IPS-NIHi7 (cell line): ENCODE measurements at regions not wholly inside any gene's neighbourhood (a gene's known extent, or its start where the extent isn't known, plus 50 kb on each side); places are given as distances from the start of the nearest gene placed in this dataset.
"Not testable (repeated sequence)": the region's sequence is repeated elsewhere in the genome, so short reads cannot be mapped to it uniquely, and the experiment has no call there.

Experiments
- DNase-seq: peaks from one replicate; pipeline ENCODE4 v3.0.0; 2012; ENCODE audit warnings: mixed read lengths; ENCODE audit errors: extremely low spot score

GRCh38 chr18:42326752-42327151, 371.7 kb downstream of the PIK3C3 start:
- DNase-seq: no peak

GRCh38 chr18:42328931-42329330, 373.9 kb downstream of the PIK3C3 start:
- DNase-seq: no peak

- DNase-seq: no peak
Observed at GRCh38 chr18:42330296-42330695, 375.3 kb downstream of the PIK3C3 start.

- DNase-seq: no peak
Observed at GRCh38 chr18:42333558-42333957, 378.5 kb downstream of the PIK3C3 start.

- DNase-seq: no peak
Observed at GRCh38 chr18:42334931-42335330, 379.9 kb downstream of the PIK3C3 start.

GRCh38 chr18:42336139-42336538, 381.1 kb downstream of the PIK3C3 start:
- no peak for DNase-seq

- not testable (repeated sequence) for DNase-seq
Observed at GRCh38 chr18:42337337-42337736, 382.3 kb downstream of the PIK3C3 start.

- peak; percentile 16 for DNase-seq
Observed at GRCh38 chr18:42338683-42339082, 383.6 kb downstream of the PIK3C3 start.

GRCh38 chr18:42339372-42339771, 384.3 kb downstream of the PIK3C3 start:
- DNase-seq: no peak

GRCh38 chr18:42340423-42341009, 385.5 kb downstream of the PIK3C3 start:
- no peak for DNase-seq

GRCh38 chr18:42341423-42341822, 386.4 kb downstream of the PIK3C3 start:
- DNase-seq: no peak

- DNase-seq: no peak
Observed at GRCh38 chr18:42348722-42349121, 393.7 kb downstream of the PIK3C3 start.

- DNase-seq: peak; percentile 15
Observed at GRCh38 chr18:42351455-42351854, 396.4 kb downstream of the PIK3C3 start.

- no peak for DNase-seq
Observed at GRCh38 chr18:42360716-42361115, 405.7 kb downstream of the PIK3C3 start.

GRCh38 chr18:42363446-42364441, 408.7 kb downstream of the PIK3C3 start:
- DNase-seq: no peak

- DNase-seq: no peak
Observed at GRCh38 chr18:42364766-42365165, 409.7 kb downstream of the PIK3C3 start.

- no peak for DNase-seq
Observed at GRCh38 chr18:42365591-42365990, 410.6 kb downstream of the PIK3C3 start.

- no peak for DNase-seq
Observed at GRCh38 chr18:42373584-42373983, 418.6 kb downstream of the PIK3C3 start.

- DNase-seq: no peak
Observed at GRCh38 chr18:42374961-42375360, 419.9 kb downstream of the PIK3C3 start.

GRCh38 chr18:42378854-42379253, 423.8 kb downstream of the PIK3C3 start:
- DNase-seq: not testable (repeated sequence)

GRCh38 chr18:42381236-42381635, 426.2 kb downstream of the PIK3C3 start:
- DNase-seq: not testable (repeated sequence)

GRCh38 chr18:42392416-42392815, 437.4 kb downstream of the PIK3C3 start:
- no peak for DNase-seq

- DNase-seq: no peak
Observed at GRCh38 chr18:42392926-42393325, 437.9 kb downstream of the PIK3C3 start.
